Endodermal cell (in vitro differentiated cells): ENCODE measurements at regions not wholly inside any gene's neighbourhood (a gene's known extent, or its start where the extent isn't known, plus 50 kb on each side); places are given as distances from the start of the nearest gene placed in this dataset.

ENCODE experiments used
- DNase-seq: peaks from one replicate; pipeline ENCODE4 v3.0.0-alpha.2; 2017
- H3K27ac ChIP-seq: 2 replicates; pipeline ENCODE4 v1.5.1; 2013; ENCODE audit warnings: mild to moderate bottlenecking, low read depth, low read length, moderate library complexity
- H3K27me3 ChIP-seq: 2 replicates; pipeline ENCODE4 v1.6.1; 2013; ENCODE audit warnings: mild to moderate bottlenecking, low read length, moderate library complexity; ENCODE audit not compliant: insufficient read depth, control insufficient read depth, poor library complexity, severe bottlenecking
- H3K36me3 ChIP-seq: 2 replicates; pipeline ENCODE4 v1.7.0; 2013; ENCODE audit warnings: mild to moderate bottlenecking, low read length, moderate library complexity; ENCODE audit not compliant: control insufficient read depth, insufficient read depth
- H3K4me1 ChIP-seq: one replicate; pipeline ENCODE4 v1.7.0; 2013; ENCODE audit warnings: low read length; ENCODE audit not compliant: control insufficient read depth, insufficient read depth
- H3K4me3 ChIP-seq: 2 replicates; pipeline ENCODE4 v1.5.1; 2013; ENCODE audit warnings: mild to moderate bottlenecking, low read length, moderate library complexity
- H3K9ac ChIP-seq: 2 replicates; pipeline ENCODE4 v1.6.1; 2013; ENCODE audit warnings: mild to moderate bottlenecking, low read length, moderate library complexity; ENCODE audit not compliant: poor library complexity, severe bottlenecking; ENCODE audit errors: extremely low read depth
- H3K9me3 ChIP-seq: 2 replicates; pipeline ENCODE4 v1.6.1; 2013; ENCODE audit warnings: mild to moderate bottlenecking, low read length, moderate library complexity; ENCODE audit not compliant: control insufficient read depth
- H3K27ac Mint-ChIP-seq: 2 replicates; pipeline ENCODE4 v1.8.0; 2020; ENCODE audit warnings: mixed read lengths
- H3K27me3 Mint-ChIP-seq: 2 replicates; pipeline ENCODE4 v1.8.0; 2021; ENCODE audit warnings: mild to moderate bottlenecking, mixed read lengths; ENCODE audit not compliant: insufficient read depth
- H3K36me3 Mint-ChIP-seq: 2 replicates; pipeline ENCODE4 v1.8.0; 2020; ENCODE audit warnings: low read depth, mixed read lengths
- H3K4me1 Mint-ChIP-seq: 2 replicates; pipeline ENCODE4 v1.8.0; 2020; ENCODE audit warnings: mixed read lengths
- H3K4me3 Mint-ChIP-seq: 2 replicates; pipeline ENCODE4 v1.8.0; 2020; ENCODE audit warnings: mild to moderate bottlenecking, moderate library complexity, mixed read lengths
- H3K9me3 Mint-ChIP-seq: 2 replicates; pipeline ENCODE4 v1.8.0; 2020; ENCODE audit warnings: mild to moderate bottlenecking, mixed read lengths
- WGBS, 2 experiments: methylation state at CpG; one replicate each; pipeline versions ENCODE4 v1.1.5 to v1.1.7; 2013; ENCODE audit warnings: missing lambda C conversion rate in 2 of 2, mixed read lengths in 1 of 2; ENCODE audit not compliant: insufficient coverage in 1 of 2, insufficient read length in 1 of 2; 5-methylcytosine and 5-hydroxymethylcytosine counted together
- TF ChIP-seq, protein P1 (sequence below): fragments of 200-600 bp; sonication (generic); conservative IDR thresholded peaks from 2 replicates; pipeline ENCODE4 v1.5.0; 2021; ENCODE audit warnings: antibody characterized with exemption, mild to moderate bottlenecking

DNA sequence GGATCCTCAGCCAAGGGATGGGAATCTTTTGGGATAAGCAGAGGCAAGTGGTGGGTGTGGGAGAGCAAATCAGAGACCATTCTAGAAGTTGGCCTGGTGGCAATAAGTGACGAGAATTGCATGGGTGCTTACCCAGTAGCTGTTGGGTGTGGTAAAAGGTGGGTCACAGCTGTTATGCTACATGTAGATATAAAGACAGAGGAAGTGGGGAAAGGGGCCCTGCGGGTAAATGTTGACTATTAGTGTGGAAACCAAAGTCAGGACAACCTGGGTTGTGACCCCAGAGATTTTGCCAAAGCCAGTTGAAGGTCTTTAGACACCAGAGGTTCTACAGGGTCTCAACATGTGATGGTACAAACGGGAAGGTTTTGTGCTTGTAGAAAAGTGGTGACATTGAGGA, 443.6 kb upstream of the HNRNPA3 start:
- TF ChIP-seq, protein P1, sequence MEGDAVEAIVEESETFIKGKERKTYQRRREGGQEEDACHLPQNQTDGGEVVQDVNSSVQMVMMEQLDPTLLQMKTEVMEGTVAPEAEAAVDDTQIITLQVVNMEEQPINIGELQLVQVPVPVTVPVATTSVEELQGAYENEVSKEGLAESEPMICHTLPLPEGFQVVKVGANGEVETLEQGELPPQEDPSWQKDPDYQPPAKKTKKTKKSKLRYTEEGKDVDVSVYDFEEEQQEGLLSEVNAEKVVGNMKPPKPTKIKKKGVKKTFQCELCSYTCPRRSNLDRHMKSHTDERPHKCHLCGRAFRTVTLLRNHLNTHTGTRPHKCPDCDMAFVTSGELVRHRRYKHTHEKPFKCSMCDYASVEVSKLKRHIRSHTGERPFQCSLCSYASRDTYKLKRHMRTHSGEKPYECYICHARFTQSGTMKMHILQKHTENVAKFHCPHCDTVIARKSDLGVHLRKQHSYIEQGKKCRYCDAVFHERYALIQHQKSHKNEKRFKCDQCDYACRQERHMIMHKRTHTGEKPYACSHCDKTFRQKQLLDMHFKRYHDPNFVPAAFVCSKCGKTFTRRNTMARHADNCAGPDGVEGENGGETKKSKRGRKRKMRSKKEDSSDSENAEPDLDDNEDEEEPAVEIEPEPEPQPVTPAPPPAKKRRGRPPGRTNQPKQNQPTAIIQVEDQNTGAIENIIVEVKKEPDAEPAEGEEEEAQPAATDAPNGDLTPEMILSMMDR = no peak
- Mint-ChIP-seq H3K27ac (no peak overlapping the region), H3K9me3 (peaks cover 25% of the 10 kb centered on the region), H3K4me3 (no peak overlapping the region), H3K36me3 (peaks cover 11% of the 10 kb centered on the region), H3K4me1 (peaks cover 14% of the 10 kb centered on the region), H3K27me3 (no peaks in the 10 kb centered on the region)
- H3K9ac ChIP-seq = no peak overlapping the region
- DNase-seq = no peak
- no peaks in the 10 kb centered on the region for H3K27me3 ChIP-seq
- no peak overlapping the region for H3K27ac ChIP-seq
- no peaks in the 10 kb centered on the region for H3K36me3 ChIP-seq
- H3K4me3 ChIP-seq = no peak overlapping the region
- H3K4me1 ChIP-seq = peaks cover 3% of the 10 kb centered on the region
- H3K9me3 ChIP-seq = peaks cover 33% of the 10 kb centered on the region
- 68 to 77% methylated on average over 3 of the region's 3 CpGs for WGBS, 2 experiments

DNA sequence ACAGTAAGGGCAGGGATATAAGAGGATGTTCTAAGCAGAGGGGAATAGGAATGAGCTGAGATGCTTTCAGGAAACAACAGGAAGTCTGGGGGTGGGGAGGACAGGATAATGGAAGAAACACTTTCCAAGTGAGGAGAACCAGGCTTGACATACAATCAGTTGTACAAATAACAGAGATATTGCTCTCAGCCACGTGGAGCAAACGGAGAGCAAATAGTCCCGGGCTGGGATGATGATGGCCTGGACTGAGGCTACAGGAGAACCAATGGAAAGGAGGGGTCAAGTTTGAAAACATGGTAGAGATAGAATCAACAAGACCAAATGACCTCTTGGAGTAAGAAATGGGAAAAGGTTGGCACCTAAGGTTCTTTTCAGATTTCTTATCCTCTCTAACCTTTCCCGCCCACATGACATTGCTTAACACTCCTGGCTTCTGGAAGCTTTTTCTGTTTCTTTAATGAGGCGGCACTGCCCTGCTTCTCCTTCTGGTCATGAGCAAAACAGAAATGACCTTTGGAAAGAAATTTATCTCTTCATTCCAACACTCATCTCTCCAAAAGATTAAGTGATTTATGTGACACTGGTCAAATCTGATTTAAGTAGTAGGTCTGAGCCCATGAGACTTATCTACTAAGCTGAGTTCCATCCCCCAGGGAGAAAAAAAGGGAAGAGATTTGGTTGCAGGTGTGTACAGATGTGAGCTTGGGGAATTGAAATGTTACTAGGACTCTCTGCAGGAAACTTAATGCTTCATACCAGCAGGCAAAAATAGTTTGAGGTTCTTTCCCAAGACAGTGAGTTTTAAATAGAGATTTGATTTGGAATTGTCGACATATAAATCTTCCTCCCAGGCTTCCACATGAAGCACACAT, 442.9 kb upstream of the HNRNPA3 start:
- H3K4me1 Mint-ChIP-seq = peaks cover 8% of the 10 kb centered on the region
- peaks cover 33% of the 10 kb centered on the region for H3K9me3 Mint-ChIP-seq
- Histone ChIP-seq H3K4me3 (no peak overlapping the region), H3K9ac (no peak overlapping the region), H3K9me3 (peaks cover 39% of the 10 kb centered on the region), H3K27ac (no peak overlapping the region), H3K4me1 (no peaks in the 10 kb centered on the region), H3K36me3 (no peaks in the 10 kb centered on the region), H3K27me3 (no peaks in the 10 kb centered on the region)
- peaks cover 11% of the 10 kb centered on the region for H3K36me3 Mint-ChIP-seq
- H3K4me3 Mint-ChIP-seq = no peak overlapping the region
- TF ChIP-seq, protein P1 = no peak
- WGBS, 2 experiments = 91 to 92% methylated on average over 4 to 6 of the region's 6 CpGs
- H3K27me3 Mint-ChIP-seq = no peaks in the 10 kb centered on the region
- no peak for DNase-seq
- H3K27ac Mint-ChIP-seq = no peak overlapping the region

DNA sequence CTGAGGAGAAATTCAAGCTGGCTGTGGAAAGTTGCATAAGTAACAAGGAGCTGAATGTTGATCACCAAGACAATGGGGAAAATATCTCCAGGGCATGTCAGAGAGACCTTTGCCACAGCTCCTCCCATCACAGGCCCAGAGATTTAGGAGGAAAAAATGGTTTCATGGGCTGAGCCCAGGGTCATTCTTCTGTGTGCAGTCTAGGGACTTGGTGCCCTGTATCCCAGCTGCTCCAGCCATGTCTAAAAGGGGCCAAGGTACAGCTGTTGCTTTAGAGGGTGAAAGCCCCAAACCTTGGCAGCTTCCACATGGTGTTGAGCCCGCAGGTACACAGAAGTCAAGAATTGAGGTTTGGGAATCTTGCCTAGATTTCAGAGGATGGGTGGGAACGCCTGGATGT, 439.8 kb upstream of the HNRNPA3 start:
- peaks cover 4% of the 10 kb centered on the region for H3K4me1 Mint-ChIP-seq
- H3K4me3 Mint-ChIP-seq = no peak overlapping the region
- WGBS, 2 experiments = 87 to 88% methylated on average over 1 to 2 of the region's 2 CpGs
- H3K9me3 ChIP-seq = peaks cover 39% of the 10 kb centered on the region
- H3K9me3 Mint-ChIP-seq = peaks cover 37% of the 10 kb centered on the region
- DNase-seq = no peak
- H3K27me3 Mint-ChIP-seq = no peaks in the 10 kb centered on the region
- no peak overlapping the region for H3K9ac ChIP-seq
- H3K27ac Mint-ChIP-seq = no peak overlapping the region
- H3K36me3 Mint-ChIP-seq = peaks cover 11% of the 10 kb centered on the region
- H3K4me1 ChIP-seq = no peaks in the 10 kb centered on the region
- H3K36me3 ChIP-seq = no peaks in the 10 kb centered on the region
- H3K4me3 ChIP-seq = no peak overlapping the region
- TF ChIP-seq, protein P1 = no peak
- no peaks in the 10 kb centered on the region for H3K27me3 ChIP-seq
- no peak overlapping the region for H3K27ac ChIP-seq
